Psoas muscle (tissue), 7 donors: ENCODE measurements at regions not wholly inside any gene's neighbourhood (a gene's known extent, or its start where the extent isn't known, plus 50 kb on each side); places are given as distances from the start of the nearest gene placed in this dataset.

Experiments used
- ATAC-seq, 4 donors: fragments of 200-7000 bp; cut with Tn5 transposase; one replicate each; pipeline ENCODE4 v1.9.1; 2020; ENCODE audit warnings: moderate library complexity in 3 of 4, mild to moderate bottlenecking in 2 of 4
- DNase-seq, 2 donors: peaks; one replicate each; pipeline ENCODE4 v3.0.0-alpha.2; 2020
- H3K27ac ChIP-seq: fragments of 200-600 bp; one replicate; pipeline ENCODE4 v1.8.0; 2022
- H3K27me3 ChIP-seq, 3 donors: fragments of 200-600 bp in 1 of 3; one replicate each; pipeline versions ENCODE4 v1.6.1 to v1.8.0; 2013 to 2022; ENCODE audit warnings: low read length in 2 of 3, mild to moderate bottlenecking in 2 of 3, moderate library complexity in 1 of 3; ENCODE audit not compliant: insufficient read depth in 3 of 3
- H3K36me3 ChIP-seq, 2 donors: fragments of 200-600 bp in 1 of 2; one replicate each; pipeline versions ENCODE4 v1.6.1 to v1.8.0; 2013 to 2022; ENCODE audit warnings: low read depth in 1 of 2, mild to moderate bottlenecking in 1 of 2, moderate library complexity in 1 of 2; ENCODE audit not compliant: insufficient read depth in 1 of 2
- H3K4me1 ChIP-seq: fragments of 200-600 bp; one replicate; pipeline ENCODE4 v1.8.0; 2022
- H3K4me3 ChIP-seq: fragments of 200-600 bp; one replicate; pipeline ENCODE4 v1.8.0; 2022; ENCODE audit warnings: mild to moderate bottlenecking
- H3K9me3 ChIP-seq: fragments of 200-600 bp; one replicate; pipeline ENCODE4 v1.8.0; 2022
- CTCF ChIP-seq: fragments of 200-600 bp; IDR thresholded peaks from one replicate; pipeline ENCODE4 v1.8.0; 2022; ENCODE audit warnings: antibody characterized with exemption
- WGBS, 3 donors: extraction: QIAGEN DNeasy Blood & Tissue Kit; methylation state at CpG; one replicate each; pipeline versions ENCODE4 v1.1.6 to v1.1.7; 2013; 5-methylcytosine and 5-hydroxymethylcytosine counted together
- intact Hi-C, 2 donors: fragments of 100-400 bp; cut with DNase I; formaldehyde crosslinking; loops; one replicate each; pipeline versions ENCODE4 v1.11.0 to v1.14.2; 2022
- donor health status: healthy with polysubstance abuse.
- donor health status: DM: no; HTN: no; CAD: no; lungs with moderate emphysema.
- donor health status: Bipolar disorder and iron deficiency.
- donor health status: healthy.
- donor health status: DM: yes; HTN: yes; CAD: no.
- donor health status: DM: no; HTN: no; CAD: no.
- donor health status: DM: yes; HTN: yes; CAD: no.

- H3K27me3 ChIP-seq: no peaks in the 10 kb centered on the region
- H3K4me3 ChIP-seq: no peak overlapping the region
- no peak for TF ChIP-seq CTCF
- ATAC-seq: no peak
- no peak for DNase-seq
- no peaks in the 10 kb centered on the region for H3K4me1 ChIP-seq
- intact Hi-C loops: no loop called here
- H3K27ac ChIP-seq: no peak overlapping the region
- 35 to 63% (median 43%) methylated on average over 1 of the region's 1 CpG for WGBS, 3 donors
- no peaks in the 10 kb centered on the region for H3K9me3 ChIP-seq
- no peaks in the 10 kb centered on the region for H3K36me3 ChIP-seq
Observed at GRCh38 chr3:166187237-166187636, 350.0 kb upstream of the BCHE start.

GRCh38 chr3:166186003-166186402, 348.8 kb upstream of the BCHE start:
- Histone ChIP-seq H3K27me3 (no peaks in the 10 kb centered on the region), H3K4me1 (no peaks in the 10 kb centered on the region), H3K27ac (no peak overlapping the region), H3K9me3 (no peaks in the 10 kb centered on the region), H3K36me3 (no peaks in the 10 kb centered on the region), H3K4me3 (no peak overlapping the region)
- intact Hi-C loops: no loop called here
- no peak for TF ChIP-seq CTCF
- ATAC-seq: no peak
- DNase-seq: no peak

- DNase-seq: no peak
- no peaks in the 10 kb centered on the region for H3K36me3 ChIP-seq
- no peaks in the 10 kb centered on the region for H3K27me3 ChIP-seq
- no peak for TF ChIP-seq CTCF
- 76 to 88% (median 81%) methylated on average over 1 of the region's 1 CpG for WGBS, 3 donors
- intact Hi-C loops: no loop called here
- no peak overlapping the region for H3K27ac ChIP-seq
- no peak overlapping the region for H3K4me3 ChIP-seq
- H3K9me3 ChIP-seq: no peaks in the 10 kb centered on the region
- H3K4me1 ChIP-seq: no peaks in the 10 kb centered on the region
- no peak for ATAC-seq
Observed at GRCh38 chr3:166177130-166177529, 339.9 kb upstream of the BCHE start.

- no peak overlapping the region for H3K4me3 ChIP-seq
Observed at GRCh38 chr3:166171695-166172094, 334.5 kb upstream of the BCHE start.

More at GRCh38 chr3:166171695-166172094, 334.5 kb upstream of the BCHE start:
- Histone ChIP-seq H3K27me3 (no peaks in the 10 kb centered on the region), H3K36me3 (no peaks in the 10 kb centered on the region), H3K9me3 (no peaks in the 10 kb centered on the region), H3K27ac (no peak overlapping the region), H3K4me1 (no peaks in the 10 kb centered on the region)
- ATAC-seq: no peak
- intact Hi-C loops: no loop called here
- no peak for TF ChIP-seq CTCF
- no peak for DNase-seq
- 56 to 89% (median 69%) methylated on average over 3 of the region's 3 CpGs for WGBS, 3 donors
